ENCODE measurements at regions not wholly inside any gene's neighbourhood (a gene's known extent, or its start where the extent isn't known, plus 50 kb on each side); places are given as distances from the start of the nearest gene placed in this dataset.

- TF ChIP-seq CTCF (IDR thresholded peaks at IDR 0.05) (no peak), ZFX (IDR thresholded peaks at IDR 0.05; ENCODE audit: borderline replicate concordance) (no peak)
These were observed 247.9 kb downstream of the PTEN start for GRCh38 chr10:88111294-88111693.

Measured in 22Rv1 (cell line).